HCT116 (cell line): ENCODE measurements at regions not wholly inside any gene's neighbourhood (a gene's known extent, or its start where the extent isn't known, plus 50 kb on each side); places are given as distances from the start of the nearest gene placed in this dataset.

Source experiments
- CTCF ChIP-seq, 3 experiments: fragments of 200-600 bp in 1 of 3; sonication (generic) in 1 of 3; IDR thresholded peaks in 2 of 3; conservative IDR thresholded peaks in 1 of 3; 2 replicates each; pipeline ENCODE4 v1.5.1; 2012 to 2017; ENCODE audit warnings: low read depth in 2 of 3, low read length in 2 of 3, antibody characterized with exemption in 1 of 3, borderline replicate concordance in 1 of 3, control low read depth in 1 of 3, mild to moderate bottlenecking in 1 of 3, mixed read lengths in 1 of 3, mixed run types in 1 of 3, moderate library complexity in 1 of 3; ENCODE audit not compliant: insufficient read depth in 1 of 3
- POLR2AphosphoS5 ChIP-seq: IDR thresholded peaks from 2 replicates; pipeline ENCODE4 v1.6.1; 2011; ENCODE audit warnings: mild to moderate bottlenecking, low read depth, low read length, moderate library complexity
- RAD21 ChIP-seq: IDR thresholded peaks from 2 replicates; pipeline ENCODE4 v1.6.1; 2012; ENCODE audit warnings: low read depth, mild to moderate bottlenecking

- TF ChIP-seq CTCF (IDR thresholded peaks at IDR 0.05 in 2 of 3, conservative IDR thresholded peaks at IDR 0.05 in 1 of 3; ENCODE audit: borderline replicate concordance in 1 of 3, insufficient read depth in 1 of 3, low read depth in 2 of 3, low read length in 2 of 3) (no peak), POLR2AphosphoS5 (no peak), RAD21 (no peak)
Observed at GRCh38 chr4:116949856-116950255, 135.5 kb downstream of the TRAM1L1 start.
